GM13977 (cell line): ENCODE measurements at regions not wholly inside any gene's neighbourhood (a gene's known extent, or its start where the extent isn't known, plus 50 kb on each side); places are given as distances from the start of the nearest gene placed in this dataset.

Source experiments
- DNase-seq: peaks from one replicate; pipeline ENCODE4 v3.0.0; 2012; ENCODE audit warnings: low spot score
- in situ Hi-C: fragments of 300-500 bp; cut with MboI; formaldehyde crosslinking; loops from one replicate; pipeline ENCODE4 v1.12.0; 2022; ENCODE audit warnings: low sequenced_read_pairs, low pct_unique_long_range_greater_than_20kb, mixed read lengths, inconsistent platforms; ENCODE audit not compliant: unreplicated experiment
- TF ChIP-seq, protein P1 (sequence below): IDR thresholded peaks from 2 replicates; pipeline ENCODE4 v1.5.1; 2012; ENCODE audit warnings: mild to moderate bottlenecking, control low read depth; ENCODE audit not compliant: insufficient read depth; ENCODE audit errors: extremely low read depth, missing control alignments

DNA sequence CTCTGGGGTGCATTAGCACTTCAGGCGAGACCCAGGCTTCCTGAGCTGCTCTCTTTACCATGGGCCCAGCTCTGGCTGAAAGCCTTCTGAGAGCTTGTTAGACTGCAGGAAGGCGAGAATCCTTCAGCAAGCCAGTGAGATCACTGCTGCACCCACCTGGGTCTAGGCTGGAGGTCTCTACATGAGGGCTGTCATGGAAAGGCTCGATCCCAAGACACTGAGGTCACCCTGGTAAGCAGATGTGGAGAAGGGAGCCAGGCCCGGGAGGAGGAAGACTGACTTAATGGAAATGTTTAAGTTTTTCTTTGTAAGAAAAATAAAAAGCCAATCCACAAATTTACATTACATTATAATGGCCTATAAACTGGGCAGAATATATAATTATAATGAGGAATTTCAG lies 684.5 kb downstream of the TNS3 start:
- in situ Hi-C loops, result no loop called here
- TF ChIP-seq, protein P1, sequence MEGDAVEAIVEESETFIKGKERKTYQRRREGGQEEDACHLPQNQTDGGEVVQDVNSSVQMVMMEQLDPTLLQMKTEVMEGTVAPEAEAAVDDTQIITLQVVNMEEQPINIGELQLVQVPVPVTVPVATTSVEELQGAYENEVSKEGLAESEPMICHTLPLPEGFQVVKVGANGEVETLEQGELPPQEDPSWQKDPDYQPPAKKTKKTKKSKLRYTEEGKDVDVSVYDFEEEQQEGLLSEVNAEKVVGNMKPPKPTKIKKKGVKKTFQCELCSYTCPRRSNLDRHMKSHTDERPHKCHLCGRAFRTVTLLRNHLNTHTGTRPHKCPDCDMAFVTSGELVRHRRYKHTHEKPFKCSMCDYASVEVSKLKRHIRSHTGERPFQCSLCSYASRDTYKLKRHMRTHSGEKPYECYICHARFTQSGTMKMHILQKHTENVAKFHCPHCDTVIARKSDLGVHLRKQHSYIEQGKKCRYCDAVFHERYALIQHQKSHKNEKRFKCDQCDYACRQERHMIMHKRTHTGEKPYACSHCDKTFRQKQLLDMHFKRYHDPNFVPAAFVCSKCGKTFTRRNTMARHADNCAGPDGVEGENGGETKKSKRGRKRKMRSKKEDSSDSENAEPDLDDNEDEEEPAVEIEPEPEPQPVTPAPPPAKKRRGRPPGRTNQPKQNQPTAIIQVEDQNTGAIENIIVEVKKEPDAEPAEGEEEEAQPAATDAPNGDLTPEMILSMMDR, result no peak
- no peak for DNase-seq

DNA sequence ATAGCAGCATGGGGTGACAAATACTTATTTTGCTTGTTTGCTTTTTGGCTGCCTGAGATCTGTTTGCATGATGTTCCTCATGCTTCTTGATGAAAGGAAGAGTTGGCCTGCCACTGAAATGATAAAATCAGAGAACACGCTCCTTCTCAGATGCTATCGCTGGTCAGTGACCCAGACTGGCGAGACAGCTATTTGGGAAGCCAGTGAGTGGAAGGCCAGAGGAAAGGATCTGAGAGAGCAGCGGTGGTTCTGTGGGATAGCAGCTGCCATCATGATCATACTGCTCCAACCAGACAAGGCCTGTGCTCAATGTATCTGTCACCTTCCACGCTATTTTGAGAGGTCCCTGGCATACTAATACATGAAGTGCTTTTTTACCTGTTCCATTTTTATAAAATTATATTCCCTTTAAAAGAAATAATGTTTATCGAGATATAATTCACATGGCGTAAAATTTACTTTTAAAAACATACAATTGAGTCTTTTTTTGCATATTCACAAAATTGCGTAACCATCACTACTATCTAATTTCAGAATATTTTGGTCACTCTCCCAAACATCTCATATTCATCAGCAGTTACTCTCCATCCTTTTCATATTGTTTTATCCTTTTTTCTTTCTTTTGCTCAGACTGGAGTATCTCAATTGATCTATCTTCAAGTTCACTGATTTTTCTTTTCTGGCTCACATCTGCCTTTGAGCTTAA lies 695.1 kb downstream of the TNS3 start:
- no peak for DNase-seq
- in situ Hi-C loops, result no loop called here
- TF ChIP-seq, protein P1, result no peak

DNA sequence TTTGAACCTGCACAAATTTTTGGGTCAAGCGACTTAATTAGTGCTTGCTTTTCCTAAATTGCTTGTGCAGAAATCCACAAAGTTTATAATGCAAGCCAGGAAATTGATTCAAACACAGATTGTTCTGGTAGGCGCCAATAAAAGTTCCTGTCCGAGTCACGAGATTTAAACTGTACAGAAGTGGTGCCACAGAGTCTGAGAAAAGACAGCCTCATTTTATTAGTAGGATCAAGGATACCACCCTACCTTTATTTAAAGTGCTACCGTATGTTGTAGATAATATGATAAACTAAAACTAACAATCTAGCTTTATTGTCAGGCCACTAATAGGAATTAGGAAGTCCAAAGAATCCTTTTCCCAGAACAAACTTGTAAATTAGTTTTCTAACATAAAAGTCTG lies 696.7 kb downstream of the TNS3 start:
- no peak for DNase-seq
- in situ Hi-C loops, result no loop called here
- TF ChIP-seq, protein P1, result no peak

DNA sequence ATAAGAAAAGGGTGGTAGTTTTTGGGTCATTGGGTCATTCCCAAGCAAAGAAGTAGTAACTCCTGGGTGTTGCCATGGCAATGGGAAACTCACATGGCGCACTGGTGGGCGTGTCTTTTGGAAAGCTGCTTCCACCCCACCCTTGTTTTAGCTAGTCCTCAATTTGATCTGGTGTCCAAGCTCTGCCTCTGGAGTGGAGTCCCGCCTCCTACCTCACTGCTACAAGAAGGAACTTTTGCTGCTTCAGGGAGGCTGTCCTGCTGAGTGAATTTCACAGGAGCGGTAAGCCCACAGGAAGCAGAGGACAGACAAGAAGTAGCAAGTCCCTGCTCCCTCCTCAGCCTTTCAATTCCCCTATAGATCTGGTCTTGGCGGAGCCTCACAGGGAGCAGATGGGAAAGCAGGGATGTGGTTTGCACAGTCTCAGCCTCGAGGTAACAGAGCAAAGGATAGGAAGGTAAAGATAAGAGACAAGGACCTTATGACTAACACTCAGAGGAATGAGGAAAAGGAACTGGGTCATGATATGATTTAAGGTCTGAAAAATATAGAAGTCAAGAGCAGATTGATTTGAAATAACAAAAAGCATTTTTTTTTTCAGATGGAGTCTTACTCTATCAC lies 700.3 kb downstream of the TNS3 start:
- in situ Hi-C loops, result no loop called here
- TF ChIP-seq, protein P1, result no peak
- DNase-seq, result no peak

DNA sequence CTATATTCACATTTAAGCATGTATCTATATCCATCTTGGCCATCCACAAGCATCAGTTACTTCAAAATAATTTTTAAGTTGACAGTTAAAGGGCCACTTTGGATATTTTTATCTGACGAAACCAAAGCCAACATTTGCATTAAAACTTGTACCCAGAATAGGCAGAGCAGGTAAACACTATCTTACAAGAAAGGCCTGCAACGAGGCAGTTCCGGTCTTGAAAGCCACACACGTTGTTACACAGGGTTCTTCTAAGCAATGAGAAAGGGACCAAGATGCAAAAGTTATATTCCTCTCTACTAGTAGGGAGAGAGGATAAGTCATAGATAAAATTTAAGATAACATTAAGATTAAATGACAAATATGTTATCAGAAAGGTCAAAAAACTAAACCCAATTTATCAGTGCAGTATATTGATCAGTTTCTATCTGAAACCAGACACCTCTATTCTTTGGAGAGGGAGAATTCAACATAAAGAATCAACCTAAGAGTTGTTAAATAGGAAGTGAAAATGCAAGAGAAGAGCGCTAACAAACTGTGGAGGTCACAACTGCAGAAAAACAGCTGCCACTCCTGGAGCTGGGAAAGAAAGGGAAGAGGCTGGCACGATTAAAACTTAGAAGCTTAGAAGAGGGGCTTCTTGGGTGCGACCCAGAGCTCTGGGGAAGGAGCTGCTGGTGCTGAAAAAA lies 701.3 kb downstream of the TNS3 start:
- TF ChIP-seq, protein P1, result no peak
- in situ Hi-C loops, result no loop called here
- DNase-seq, result no peak

DNA sequence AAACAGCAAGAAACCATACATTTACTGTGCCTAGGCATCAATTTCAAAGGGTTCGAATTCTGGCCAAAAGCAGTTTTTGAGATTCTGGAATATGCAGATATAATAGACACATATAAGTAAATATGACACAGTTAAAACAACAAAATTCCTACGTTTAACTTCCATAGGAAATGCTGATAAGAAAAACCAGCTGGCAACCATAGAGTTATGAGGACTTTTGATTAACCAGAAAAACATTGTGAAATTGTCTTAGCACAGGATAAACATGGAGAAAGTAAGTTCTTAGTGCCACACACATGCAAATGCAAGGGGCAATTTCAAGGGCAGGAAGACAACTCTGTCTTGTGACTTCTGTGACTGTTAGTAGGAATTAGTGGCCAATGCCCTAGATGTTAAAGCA lies 702.1 kb downstream of the TNS3 start:
- no peak for DNase-seq
- TF ChIP-seq, protein P1, result no peak
- in situ Hi-C loops, result no loop called here
